Inflammatory macrophage treated with lipopolysaccharide for 1 hour (primary cell): ENCODE measurements at regions not wholly inside any gene's neighbourhood (a gene's known extent, or its start where the extent isn't known, plus 50 kb on each side); places are given as distances from the start of the nearest gene placed in this dataset.

Experiments used
- DNase-seq, 2 donors: peaks; one replicate each; pipeline ENCODE4 v3.0.0-alpha.2; 2020 to 2022

DNA sequence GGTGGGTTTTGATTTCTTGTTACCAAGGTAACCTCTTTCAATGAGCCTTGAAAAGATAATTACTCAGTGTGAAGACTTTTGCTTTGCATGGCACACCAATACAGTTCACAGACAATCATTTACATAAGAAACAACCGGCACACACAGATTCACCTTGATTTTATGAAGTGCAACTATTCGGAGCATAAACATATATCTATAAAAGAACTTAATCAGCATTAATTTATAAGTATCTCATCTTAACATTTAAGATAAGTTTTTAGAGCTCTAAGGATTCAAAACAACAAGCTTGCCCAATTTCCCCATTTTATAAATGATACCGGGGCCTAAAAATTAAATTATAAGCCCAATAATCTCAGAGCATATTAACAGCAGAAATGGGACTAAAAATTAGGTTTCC lies 85.9 kb upstream of the PCSK2 start:
- DNase-seq, result no peak

GRCh38 chr20:17141568-17141967 lies 85.3 kb upstream of the PCSK2 start:
- DNase-seq, result no peak

DNA sequence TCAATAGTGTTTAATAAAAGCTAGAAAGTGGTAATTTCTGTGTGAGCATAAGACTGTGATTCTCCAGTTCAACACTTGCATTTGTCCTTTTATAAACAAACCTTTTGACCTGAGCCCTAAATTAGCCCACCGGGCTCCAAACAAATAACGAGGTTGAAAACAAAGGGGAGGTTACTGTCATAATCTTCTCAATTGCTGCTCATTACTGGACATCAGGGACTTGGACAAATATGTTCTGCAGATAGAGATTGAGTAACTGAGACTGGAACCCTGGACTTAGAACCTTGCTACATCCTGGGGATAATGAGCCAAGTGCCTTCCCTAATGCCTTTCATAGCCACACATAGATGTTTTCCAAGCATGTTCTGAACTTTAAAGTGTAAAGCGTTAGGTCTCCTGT lies 84.2 kb upstream of the PCSK2 start:
- no peak for DNase-seq

GRCh38 chr20:17150858-17151257 lies 76.0 kb upstream of the PCSK2 start:
- no peak for DNase-seq

- DNase-seq, result no peak
These were observed 71.4 kb upstream of the PCSK2 start for GRCh38 chr20:17155401-17155800.

DNA sequence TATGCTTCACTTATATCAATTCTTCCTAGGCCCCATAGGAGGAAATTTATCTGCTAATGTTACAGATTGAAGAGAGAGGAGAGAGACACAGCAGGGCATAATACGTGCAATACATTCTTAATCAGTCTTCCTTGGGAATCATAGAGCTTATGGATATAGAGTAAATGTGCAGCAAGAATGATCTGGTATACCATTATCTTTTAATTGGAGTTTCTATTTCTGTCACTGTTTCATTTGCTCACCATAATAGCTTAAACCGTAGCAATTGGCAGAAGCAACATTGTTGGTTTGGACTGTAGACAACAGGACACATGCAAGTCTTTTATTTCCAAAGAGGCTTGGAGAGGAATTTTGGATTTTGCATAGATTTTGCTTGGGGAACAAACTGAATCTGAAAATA lies 68.1 kb upstream of the PCSK2 start:
- DNase-seq, result no peak

DNA sequence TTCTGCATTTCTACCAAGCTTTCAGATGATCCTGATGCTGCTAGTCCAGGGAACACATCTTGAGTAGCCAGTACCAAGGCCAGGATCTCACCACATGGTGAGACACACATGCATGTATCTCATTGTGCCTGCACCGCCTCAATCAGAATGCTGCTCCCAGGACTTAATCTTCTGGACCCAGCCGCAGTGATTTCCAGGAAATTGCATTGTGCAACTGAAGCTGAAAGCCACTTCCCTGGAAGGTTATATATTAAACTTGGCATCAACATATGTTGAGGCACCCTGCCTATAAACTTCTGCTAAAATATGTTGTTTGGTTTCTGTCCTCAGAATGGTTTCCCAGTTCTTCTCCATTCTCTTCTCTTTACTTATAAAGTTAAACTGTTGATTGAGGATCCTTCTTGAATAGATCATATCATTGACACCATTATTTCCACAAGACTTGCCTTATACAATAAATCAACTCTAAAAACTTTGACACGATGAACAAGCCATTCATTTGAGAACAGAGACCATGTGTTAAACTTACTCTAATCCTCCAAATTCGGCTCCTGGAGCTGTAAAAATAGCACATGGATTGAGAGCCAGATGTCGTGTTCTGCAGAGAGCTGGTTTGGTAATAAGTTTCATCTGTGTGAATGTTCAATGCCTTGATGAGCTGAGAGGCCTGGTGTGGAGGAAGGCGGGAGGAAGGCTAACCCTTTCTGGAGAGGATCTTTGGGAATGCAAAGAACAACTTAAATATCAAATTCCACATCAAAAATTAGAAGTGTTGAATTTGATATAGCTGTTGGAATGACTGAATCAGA lies 65.0 kb upstream of the PCSK2 start:
- no peak for DNase-seq

GRCh38 chr20:17168026-17168612 lies 58.7 kb upstream of the PCSK2 start:
- DNase-seq, result no peak

DNA sequence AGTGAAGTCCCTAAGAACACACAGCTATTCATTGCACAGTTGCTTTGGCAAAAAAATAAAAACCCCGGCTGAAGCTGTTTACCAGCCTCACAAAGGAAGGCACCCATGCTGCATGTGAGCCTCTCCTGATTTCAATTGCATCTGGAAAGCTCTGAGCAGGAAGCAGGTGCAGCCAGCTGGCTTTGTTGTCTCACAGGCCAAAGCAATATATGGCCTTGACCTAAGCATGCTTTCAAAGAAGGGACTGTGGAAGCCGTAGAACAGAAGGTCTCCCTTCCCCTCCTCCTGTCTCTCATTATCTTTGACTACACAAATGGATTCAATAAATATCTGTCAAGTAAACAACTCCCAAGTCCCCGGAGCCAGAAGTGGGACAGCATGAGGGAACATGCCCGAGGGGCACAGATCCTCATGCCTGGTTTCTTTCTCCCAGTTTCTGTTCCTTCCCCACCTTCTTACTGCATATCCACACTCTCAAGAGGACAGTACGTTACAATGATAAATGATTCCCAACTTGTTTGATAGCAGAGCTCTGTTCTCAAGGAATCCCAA lies 57.2 kb upstream of the PCSK2 start:
- no peak for DNase-seq

DNA sequence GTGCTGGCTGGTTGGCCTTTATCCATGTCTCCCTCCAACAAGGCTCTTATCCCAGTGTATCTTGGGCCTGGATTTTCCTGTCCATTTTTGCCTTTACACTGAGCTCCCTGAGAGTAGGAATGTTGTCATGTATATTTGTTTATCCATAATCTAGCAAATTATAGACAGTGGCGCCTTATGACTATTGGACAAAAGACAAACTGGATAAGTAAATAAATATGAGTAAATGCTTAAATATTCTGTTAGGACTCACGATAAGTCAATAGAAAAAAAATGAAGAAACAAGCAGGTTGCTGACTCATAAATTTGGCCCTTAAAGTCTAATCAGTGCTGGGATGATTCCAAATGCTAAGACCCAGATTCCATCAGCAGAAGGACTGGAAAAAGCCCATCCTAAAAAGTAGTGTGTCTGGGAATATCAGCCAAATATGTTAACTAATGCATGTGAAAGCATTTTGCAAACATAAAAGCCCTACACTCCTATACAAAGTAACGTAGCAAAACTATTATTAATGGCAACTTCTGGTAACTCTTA lies 55.0 kb upstream of the PCSK2 start:
- no peak for DNase-seq

- no peak for DNase-seq
These were observed 53.9 kb upstream of the PCSK2 start for GRCh38 chr20:17172836-17173516.
